ENCODE measurements at regions not wholly inside any gene's neighbourhood (a gene's known extent, or its start where the extent isn't known, plus 50 kb on each side); places are given as distances from the start of the nearest gene placed in this dataset.

DNA sequence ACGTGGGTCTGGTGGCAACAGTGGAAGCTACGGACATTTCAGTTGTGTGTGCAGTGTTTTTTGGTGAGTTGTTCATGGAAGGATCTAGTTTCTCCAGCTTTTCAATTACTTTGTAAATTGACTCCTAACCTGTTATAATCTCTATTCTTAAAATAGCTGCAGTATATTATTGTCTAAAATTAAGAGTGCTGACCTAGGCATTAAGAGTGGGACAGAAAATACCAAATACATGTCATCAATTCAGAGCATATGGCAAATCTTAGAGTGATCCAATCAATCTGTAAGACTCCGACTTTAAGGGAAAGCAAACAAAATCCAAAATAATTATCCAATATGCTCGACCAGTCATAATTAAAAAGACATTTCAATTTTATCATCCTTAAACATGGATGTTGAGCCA is 338.1 kb upstream of the PCDH9 start:
- WGBS, 2 experiments (ENCODE audit: low coverage in 1 of 2, low lambda C conversion rate in 2 of 2, missing lambda C conversion rate in 2 of 2) = 24 to 32% methylated on average over 4 of the region's 4 CpGs
- H3K4me2 ChIP-seq (ENCODE audit: unreplicated experiment) = no peak overlapping the region
- H3K4me3 ChIP-seq = no peak overlapping the region
- H3K27ac ChIP-seq = no peak overlapping the region
- H3K9me3 ChIP-seq (ENCODE audit: low read depth) = no peaks in the 10 kb centered on the region
- no peaks in the 10 kb centered on the region for H3K36me3 ChIP-seq (ENCODE audit: low read depth)
- no peaks in the 10 kb centered on the region for H4K20me1 ChIP-seq (ENCODE audit: insufficient read depth)
- no peaks in the 10 kb centered on the region for H3K9me2 ChIP-seq (ENCODE audit: insufficient read depth)
- no peak for TF ChIP-seq EZH2phosphoT487 (IDR thresholded peaks at IDR 0.05; ENCODE audit: insufficient read depth, low read depth)
- no peak for TF ChIP-seq EZH2 (IDR thresholded peaks at IDR 0.05; ENCODE audit: insufficient read depth, poor library complexity, severe bottlenecking)
- no peaks in the 10 kb centered on the region for H3F3A ChIP-seq (ENCODE audit: insufficient read depth)
- H3K9ac ChIP-seq = no peak overlapping the region
- in situ Hi-C loops (cut with MboI) = no loop called here
- H2AFZ ChIP-seq = no peak overlapping the region
- H3K79me2 ChIP-seq (ENCODE audit: insufficient read depth) = no peaks in the 10 kb centered on the region
- no peaks in the 10 kb centered on the region for H3K4me1 ChIP-seq (ENCODE audit: insufficient read depth)
- DNase-seq = no peak
- no peaks in the 10 kb centered on the region for H3K27me3 ChIP-seq (replicated peaks; ENCODE audit: insufficient read depth)

DNA sequence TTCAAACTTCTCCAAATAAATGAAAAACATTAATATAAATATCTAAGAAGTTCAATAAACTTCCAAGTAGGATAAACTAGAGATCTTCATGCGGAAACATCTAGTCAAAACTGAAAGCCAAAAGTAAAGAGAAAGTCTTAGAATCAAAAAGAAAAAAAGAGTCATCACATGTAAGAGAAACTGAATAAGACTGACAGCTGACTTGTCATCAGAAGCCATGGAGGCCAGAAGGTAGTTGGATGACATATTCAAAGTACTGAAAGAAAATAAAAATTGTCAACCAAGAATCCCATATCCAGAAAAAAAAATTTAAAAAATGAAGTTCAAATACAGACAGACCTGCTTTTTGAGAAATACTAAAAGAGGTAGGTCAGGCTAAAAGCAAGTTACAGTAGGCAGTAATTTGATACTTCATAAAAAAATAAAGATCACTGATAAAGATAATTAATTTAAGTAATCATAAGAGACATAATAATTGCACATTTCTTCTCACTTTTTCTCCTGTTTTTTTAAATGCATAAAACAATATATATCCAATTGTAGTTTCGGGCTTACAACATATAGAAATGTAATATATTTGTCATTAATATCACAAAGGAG is 327.6 kb upstream of the PCDH9 start:
- Histone ChIP-seq H3K4me2 (ENCODE audit: unreplicated experiment) (no peak overlapping the region), H3K27ac (no peak overlapping the region), H3K27me3 (replicated peaks; ENCODE audit: insufficient read depth) (no peaks in the 10 kb centered on the region), H3K36me3 (ENCODE audit: low read depth) (no peaks in the 10 kb centered on the region), H4K20me1 (ENCODE audit: insufficient read depth) (no peaks in the 10 kb centered on the region), H3F3A (ENCODE audit: insufficient read depth) (no peaks in the 10 kb centered on the region), H3K4me3 (no peak overlapping the region), H3K9me3 (ENCODE audit: low read depth) (no peaks in the 10 kb centered on the region), H2AFZ (no peak overlapping the region), H3K79me2 (ENCODE audit: insufficient read depth) (no peaks in the 10 kb centered on the region), H3K9me2 (ENCODE audit: insufficient read depth) (no peaks in the 10 kb centered on the region), H3K4me1 (ENCODE audit: insufficient read depth) (no peaks in the 10 kb centered on the region), H3K9ac (no peak overlapping the region)
- TF ChIP-seq EZH2 (IDR thresholded peaks at IDR 0.05; ENCODE audit: insufficient read depth, poor library complexity, severe bottlenecking) (no peak), EZH2phosphoT487 (IDR thresholded peaks at IDR 0.05; ENCODE audit: insufficient read depth, low read depth) (no peak)
- peak; percentile 0 for DNase-seq
- WGBS, 2 experiments (ENCODE audit: low coverage in 1 of 2, low lambda C conversion rate in 2 of 2, missing lambda C conversion rate in 2 of 2) = 21 to 30% methylated on average over 2 of the region's 2 CpGs
- in situ Hi-C loops (cut with MboI) = no loop called here

DNA sequence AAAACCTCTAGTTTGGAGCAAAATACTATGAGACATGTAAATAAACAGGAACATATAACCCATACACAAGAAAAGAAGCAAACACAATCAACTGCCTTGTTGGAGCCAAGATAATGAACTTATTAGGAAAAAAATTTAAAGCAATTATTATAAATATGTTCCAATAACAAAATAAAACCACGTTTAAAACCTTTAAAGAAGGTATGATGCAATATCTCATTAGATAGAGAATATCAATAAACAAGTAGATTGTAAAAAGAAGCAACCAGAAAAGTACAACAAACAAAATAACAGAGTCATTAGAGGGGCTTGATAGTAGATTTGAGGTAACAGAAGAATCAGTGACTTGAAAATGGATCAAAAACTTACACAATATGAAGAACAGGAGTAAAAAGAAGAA is 327.0 kb upstream of the PCDH9 start:
- in situ Hi-C loops (cut with MboI) = no loop called here
- no peaks in the 10 kb centered on the region for H3F3A ChIP-seq (ENCODE audit: insufficient read depth)

DNA sequence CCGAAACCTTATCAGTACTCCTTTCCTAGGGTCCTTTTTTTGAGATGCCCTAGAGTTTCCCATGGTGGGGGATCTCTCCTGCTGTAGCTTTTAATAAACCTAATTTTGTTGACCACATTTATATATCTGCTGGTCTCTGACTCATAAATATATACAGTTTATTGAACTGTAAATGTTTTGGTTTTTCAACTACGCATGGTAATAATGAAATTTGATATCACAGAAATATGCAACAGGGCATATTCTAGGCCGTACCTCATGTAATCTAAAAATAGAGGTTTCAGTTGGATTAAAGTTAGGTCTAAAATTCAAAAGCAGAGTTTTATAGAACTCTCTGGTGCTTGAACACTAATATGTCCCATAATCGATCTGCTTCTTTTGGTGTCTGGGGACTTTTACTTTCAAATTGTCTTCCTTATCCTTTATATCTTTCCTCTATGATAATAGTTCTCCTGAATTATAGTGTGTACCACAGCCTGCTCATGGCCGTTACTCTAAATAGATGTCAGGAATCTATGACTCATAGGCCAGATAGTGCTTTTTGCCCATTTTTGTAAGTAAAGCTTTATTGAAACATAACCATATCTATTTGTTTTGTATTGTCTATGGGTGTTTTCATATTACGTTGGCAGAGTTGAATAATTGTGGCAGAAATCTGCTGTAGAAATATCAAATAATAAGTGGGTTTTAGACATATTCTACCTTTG is 324.8 kb upstream of the PCDH9 start:
- H3K9me2 ChIP-seq (ENCODE audit: insufficient read depth) = no peaks in the 10 kb centered on the region
- H2AFZ ChIP-seq = no peak overlapping the region
- no peaks in the 10 kb centered on the region for H3K4me1 ChIP-seq (ENCODE audit: insufficient read depth)
- no peaks in the 10 kb centered on the region for H4K20me1 ChIP-seq (ENCODE audit: insufficient read depth)
- no peaks in the 10 kb centered on the region for H3K9me3 ChIP-seq (ENCODE audit: low read depth)
- H3F3A ChIP-seq (ENCODE audit: insufficient read depth) = no peaks in the 10 kb centered on the region
- H3K4me3 ChIP-seq = no peak overlapping the region
- no peak for DNase-seq
- H3K79me2 ChIP-seq (ENCODE audit: insufficient read depth) = no peaks in the 10 kb centered on the region
- TF ChIP-seq EZH2phosphoT487 (IDR thresholded peaks at IDR 0.05; ENCODE audit: insufficient read depth, low read depth) (no peak), EZH2 (IDR thresholded peaks at IDR 0.05; ENCODE audit: insufficient read depth, poor library complexity, severe bottlenecking) (no peak)
- no peaks in the 10 kb centered on the region for H3K36me3 ChIP-seq (ENCODE audit: low read depth)
- no peak overlapping the region for H3K4me2 ChIP-seq (ENCODE audit: unreplicated experiment)
- no peak overlapping the region for H3K27ac ChIP-seq
- 20 to 21% methylated on average over 6 of the region's 6 CpGs for WGBS, 2 experiments (ENCODE audit: low coverage in 1 of 2, low lambda C conversion rate in 2 of 2, missing lambda C conversion rate in 2 of 2)
- in situ Hi-C loops (cut with MboI) = no loop called here
- H3K9ac ChIP-seq = no peak overlapping the region
- no peaks in the 10 kb centered on the region for H3K27me3 ChIP-seq (replicated peaks; ENCODE audit: insufficient read depth)

More for the DNA sequence above, 327.0 kb upstream of the PCDH9 start:
- no peak overlapping the region for H3K27ac ChIP-seq
- no peaks in the 10 kb centered on the region for H3K4me1 ChIP-seq (ENCODE audit: insufficient read depth)
- H3K79me2 ChIP-seq (ENCODE audit: insufficient read depth) = no peaks in the 10 kb centered on the region
- no peak for DNase-seq
- no peaks in the 10 kb centered on the region for H3K9me3 ChIP-seq (ENCODE audit: low read depth)
- no peak overlapping the region for H3K4me3 ChIP-seq
- no peak overlapping the region for H2AFZ ChIP-seq
- no peak overlapping the region for H3K4me2 ChIP-seq (ENCODE audit: unreplicated experiment)
- WGBS, 2 experiments (ENCODE audit: low coverage in 1 of 2, low lambda C conversion rate in 2 of 2, missing lambda C conversion rate in 2 of 2) = 0 to 5% methylated on average over 1 of the region's 1 CpG
- no peaks in the 10 kb centered on the region for H3K36me3 ChIP-seq (ENCODE audit: low read depth)
- H3K27me3 ChIP-seq (replicated peaks; ENCODE audit: insufficient read depth) = no peaks in the 10 kb centered on the region
- no peaks in the 10 kb centered on the region for H3K9me2 ChIP-seq (ENCODE audit: insufficient read depth)
- no peak for TF ChIP-seq EZH2phosphoT487 (IDR thresholded peaks at IDR 0.05; ENCODE audit: insufficient read depth, low read depth)
- TF ChIP-seq EZH2 (IDR thresholded peaks at IDR 0.05; ENCODE audit: insufficient read depth, poor library complexity, severe bottlenecking) = no peak
- no peaks in the 10 kb centered on the region for H4K20me1 ChIP-seq (ENCODE audit: insufficient read depth)
- no peak overlapping the region for H3K9ac ChIP-seq

All from GM23248 (cell line).